EH (cell line): ENCODE measurements at regions not wholly inside any gene's neighbourhood (a gene's known extent, or its start where the extent isn't known, plus 50 kb on each side); places are given as distances from the start of the nearest gene placed in this dataset.
A peak's percentile ranks its signal among the peaks of the same experiment; 100 is the strongest.
"Not testable (repeated sequence)": the region's sequence is repeated elsewhere in the genome, so short reads cannot be mapped to it uniquely, and the experiment has no call there.

Experiments
- DNase-seq: peaks from one replicate; pipeline ENCODE4 v3.0.0-alpha.2; 2015; ENCODE audit warnings: low read depth

- DNase-seq, result peak; percentile 39
Observed at GRCh38 chr10:124180947-124181549, 87.7 kb upstream of the CHST15 start.

- DNase-seq, result no peak
Observed at GRCh38 chr10:124180044-124180745, 86.8 kb upstream of the CHST15 start.

GRCh38 chr10:124179308-124180043 lies 86.1 kb upstream of the CHST15 start:
- no peak for DNase-seq

- DNase-seq, result no peak
Observed at GRCh38 chr10:124177180-124177518, 83.8 kb upstream of the CHST15 start.

GRCh38 chr10:124176349-124177179 lies 83.2 kb upstream of the CHST15 start:
- DNase-seq, result peak; percentile 25

GRCh38 chr10:124175701-124176348 lies 82.4 kb upstream of the CHST15 start:
- no peak for DNase-seq

GRCh38 chr10:124174673-124175645 lies 81.6 kb upstream of the CHST15 start:
- peak; percentile 75 for DNase-seq

- DNase-seq, result no peak
Observed at GRCh38 chr10:124174071-124174566, 80.7 kb upstream of the CHST15 start.

- DNase-seq, result no peak
Observed at GRCh38 chr10:124173298-124173900, 80.0 kb upstream of the CHST15 start.

- DNase-seq, result no peak
Observed at GRCh38 chr10:124172181-124172916, 79.0 kb upstream of the CHST15 start.

- no peak for DNase-seq
Observed at GRCh38 chr10:124171561-124171960, 78.2 kb upstream of the CHST15 start.

GRCh38 chr10:124170631-124171030 lies 77.2 kb upstream of the CHST15 start:
- no peak for DNase-seq

- DNase-seq, result no peak
Observed at GRCh38 chr10:124168991-124169802, 75.8 kb upstream of the CHST15 start.

GRCh38 chr10:124168581-124168980 lies 75.2 kb upstream of the CHST15 start:
- no peak for DNase-seq

- DNase-seq, result not testable (repeated sequence)
Observed at GRCh38 chr10:124167925-124168324, 74.5 kb upstream of the CHST15 start.

- no peak for DNase-seq
Observed at GRCh38 chr10:124166431-124167125, 73.2 kb upstream of the CHST15 start.

- DNase-seq, result no peak
Observed at GRCh38 chr10:124165827-124166226, 72.4 kb upstream of the CHST15 start.

- DNase-seq, result no peak
Observed at GRCh38 chr10:124165311-124165710, 71.9 kb upstream of the CHST15 start.
